Vagina (tissue), 2 donors: ENCODE measurements at regions not wholly inside any gene's neighbourhood (a gene's known extent, or its start where the extent isn't known, plus 50 kb on each side); places are given as distances from the start of the nearest gene placed in this dataset.

Experiments used
- DNase-seq, 2 donors: peaks; one replicate each; pipeline ENCODE4 v3.0.0-alpha.2; 2017; ENCODE audit errors: extremely low spot score in 2 of 2
- H3K27ac ChIP-seq: fragments of 200-600 bp; sonication (generic); one replicate; pipeline ENCODE4 v1.5.1; 2019
- H3K27me3 ChIP-seq: fragments of 200-600 bp; sonication (generic); one replicate; pipeline ENCODE4 v1.5.1; 2019
- H3K36me3 ChIP-seq, 2 donors: fragments of 200-600 bp; sonication (generic); one replicate each; pipeline ENCODE4 v1.5.1; 2017 to 2019
- H3K4me1 ChIP-seq: fragments of 200-600 bp; sonication (generic); one replicate; pipeline ENCODE4 v1.5.1; 2019
- H3K4me3 ChIP-seq, 2 donors: fragments of 200-600 bp; sonication (generic); 1 replicate in 1 of 2; 2 replicates in 1 of 2; pipeline ENCODE4 v1.5.1; 2016 to 2019
- H3K9me3 ChIP-seq: fragments of 200-600 bp; sonication (generic); one replicate; pipeline ENCODE4 v1.5.1; 2019
- POLR2A ChIP-seq, 2 donors: fragments of 450-650 bp; IDR thresholded peaks; one replicate each; pipeline ENCODE4 v1.6.1; 2017; ENCODE audit warnings: antibody characterized with exemption in 2 of 2, mild to moderate bottlenecking in 2 of 2, moderate library complexity in 2 of 2
- POLR2AphosphoS5 ChIP-seq, 2 donors: sonication (generic); formaldehyde crosslinking; IDR thresholded peaks; one replicate each; pipeline ENCODE4 v1.9.0; 2017; ENCODE audit warnings: antibody characterized with exemption in 2 of 2, mild to moderate bottlenecking in 2 of 2, low read depth in 1 of 2; ENCODE audit not compliant: insufficient read depth in 1 of 2
- intact Hi-C: fragments of 100-400 bp; cut with DNase I; formaldehyde crosslinking; loops from one replicate; pipeline ENCODE4 v1.15.1; 2023
- TF ChIP-seq, protein P1 (sequence below), 3 experiments: fragments of 450-650 bp in 2 of 3; fragments of 200-600 bp in 1 of 3; sonication (generic) in 1 of 3; IDR thresholded peaks; one replicate each; pipeline ENCODE4 v1.5.1; 2017 to 2019; ENCODE audit warnings: antibody characterized with exemption in 3 of 3, mild to moderate bottlenecking in 2 of 3, moderate library complexity in 2 of 3

DNA sequence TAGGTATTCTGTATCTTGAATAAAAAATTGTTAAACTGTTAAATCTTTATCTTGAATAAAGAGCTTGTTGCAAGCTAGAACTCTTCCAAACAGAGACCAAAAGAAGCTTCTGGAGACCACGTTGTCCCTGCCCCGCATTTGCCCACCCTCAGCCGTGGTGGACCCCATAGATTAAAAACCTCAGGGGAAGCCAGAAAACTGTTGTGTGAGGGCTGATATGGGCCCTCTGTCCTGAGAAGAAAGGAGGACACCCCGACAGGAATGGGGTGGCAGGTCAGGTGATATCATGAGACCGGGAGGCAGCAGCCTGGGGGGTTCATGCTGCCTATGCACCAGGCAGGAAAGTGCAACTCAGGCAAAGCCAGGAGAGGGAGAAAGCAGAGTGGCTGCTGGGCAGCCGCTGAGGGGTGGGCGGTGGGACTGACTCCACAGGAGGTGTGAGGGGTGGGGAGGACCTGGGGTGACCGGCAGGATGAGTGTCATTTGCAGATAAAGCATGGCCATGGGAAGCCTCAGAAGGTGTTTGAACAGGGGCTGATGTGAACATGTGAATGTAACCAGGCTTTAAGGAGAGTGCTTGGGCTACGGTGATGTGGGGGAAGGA lies 147.8 kb downstream of the IRF8 start:
- intact Hi-C loops = no loop called here
- H3K9me3 ChIP-seq = no peaks in the 10 kb centered on the region
- H3K27me3 ChIP-seq = no peaks in the 10 kb centered on the region
- DNase-seq = no peak
- H3K4me3 ChIP-seq = no peak overlapping the region
- H3K36me3 ChIP-seq = no peaks in the 10 kb centered on the region
- H3K27ac ChIP-seq = no peak overlapping the region
- TF ChIP-seq, protein P1, sequence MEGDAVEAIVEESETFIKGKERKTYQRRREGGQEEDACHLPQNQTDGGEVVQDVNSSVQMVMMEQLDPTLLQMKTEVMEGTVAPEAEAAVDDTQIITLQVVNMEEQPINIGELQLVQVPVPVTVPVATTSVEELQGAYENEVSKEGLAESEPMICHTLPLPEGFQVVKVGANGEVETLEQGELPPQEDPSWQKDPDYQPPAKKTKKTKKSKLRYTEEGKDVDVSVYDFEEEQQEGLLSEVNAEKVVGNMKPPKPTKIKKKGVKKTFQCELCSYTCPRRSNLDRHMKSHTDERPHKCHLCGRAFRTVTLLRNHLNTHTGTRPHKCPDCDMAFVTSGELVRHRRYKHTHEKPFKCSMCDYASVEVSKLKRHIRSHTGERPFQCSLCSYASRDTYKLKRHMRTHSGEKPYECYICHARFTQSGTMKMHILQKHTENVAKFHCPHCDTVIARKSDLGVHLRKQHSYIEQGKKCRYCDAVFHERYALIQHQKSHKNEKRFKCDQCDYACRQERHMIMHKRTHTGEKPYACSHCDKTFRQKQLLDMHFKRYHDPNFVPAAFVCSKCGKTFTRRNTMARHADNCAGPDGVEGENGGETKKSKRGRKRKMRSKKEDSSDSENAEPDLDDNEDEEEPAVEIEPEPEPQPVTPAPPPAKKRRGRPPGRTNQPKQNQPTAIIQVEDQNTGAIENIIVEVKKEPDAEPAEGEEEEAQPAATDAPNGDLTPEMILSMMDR (IDR thresholded peaks at IDR 0.05) = no peak
- TF ChIP-seq POLR2AphosphoS5 (IDR thresholded peaks at IDR 0.05; ENCODE audit: insufficient read depth in 1 of 2, low read depth in 1 of 2) (no peak), POLR2A (IDR thresholded peaks at IDR 0.05) (no peak)
- no peaks in the 10 kb centered on the region for H3K4me1 ChIP-seq

DNA sequence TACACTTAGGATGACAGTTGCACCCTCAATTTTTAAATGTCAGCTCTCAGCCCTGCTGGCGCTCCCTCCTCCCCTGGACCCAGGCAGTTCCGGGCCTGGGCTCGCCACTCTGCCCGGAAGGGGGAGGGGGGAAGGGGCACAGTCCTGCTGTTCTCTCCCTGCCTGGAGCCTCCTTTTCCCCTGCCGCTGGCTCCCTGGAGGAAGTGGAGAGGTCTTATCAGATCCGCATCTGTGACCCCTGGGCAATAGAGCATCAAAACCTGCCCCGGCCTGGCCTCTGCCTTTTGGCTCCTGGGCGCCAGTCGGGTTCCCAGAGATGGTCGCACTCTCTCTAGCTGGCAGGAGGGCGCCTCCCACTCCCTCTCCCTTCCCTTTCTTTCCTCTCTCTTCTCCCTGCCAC lies 149.3 kb downstream of the IRF8 start:
- DNase-seq = no peak
- Histone ChIP-seq H3K4me3 (no peak overlapping the region), H3K9me3 (no peaks in the 10 kb centered on the region), H3K4me1 (no peaks in the 10 kb centered on the region), H3K27ac (no peak overlapping the region), H3K36me3 (no peaks in the 10 kb centered on the region), H3K27me3 (no peaks in the 10 kb centered on the region)
- intact Hi-C loops = no loop called here
- TF ChIP-seq POLR2A (IDR thresholded peaks at IDR 0.05) (no peak), POLR2AphosphoS5 (IDR thresholded peaks at IDR 0.05; ENCODE audit: insufficient read depth in 1 of 2, low read depth in 1 of 2) (no peak)
- TF ChIP-seq, protein P1 (IDR thresholded peaks at IDR 0.05) = no peak

DNA sequence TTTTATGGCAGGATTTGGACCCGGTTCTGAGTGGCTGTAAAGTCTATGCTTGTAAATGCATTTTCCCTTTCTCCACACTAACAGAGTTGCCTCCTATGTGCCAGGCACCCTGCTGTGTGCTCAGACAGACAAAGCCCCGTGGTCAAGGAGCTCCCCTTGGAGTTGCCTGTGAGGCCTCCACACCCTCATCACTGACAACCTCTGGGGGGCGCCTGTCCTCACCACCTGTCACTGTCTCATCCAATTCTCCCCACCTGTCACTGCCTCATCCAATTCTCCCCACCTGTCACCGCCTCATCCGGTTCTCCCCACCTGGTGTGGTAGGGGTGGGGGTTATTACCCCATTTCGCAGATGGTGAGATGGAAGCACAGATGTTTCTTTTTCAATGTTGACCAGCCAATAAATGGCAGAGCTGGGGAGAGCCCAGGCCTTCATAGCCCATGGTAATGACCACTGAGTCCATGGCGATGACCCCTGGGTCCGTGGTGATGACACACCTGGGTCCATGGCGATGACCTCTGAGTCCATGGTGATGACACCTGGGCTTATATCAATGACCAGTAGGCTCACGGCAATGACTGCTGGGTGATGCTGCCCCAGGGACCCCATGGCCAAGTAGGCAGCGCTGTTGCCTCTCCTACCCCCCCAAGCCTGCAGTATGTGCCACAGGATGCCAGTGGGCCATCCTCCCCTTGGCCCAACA lies 150.1 kb downstream of the IRF8 start:
- no peak overlapping the region for H3K4me3 ChIP-seq
- TF ChIP-seq POLR2AphosphoS5 (IDR thresholded peaks at IDR 0.05; ENCODE audit: insufficient read depth in 1 of 2, low read depth in 1 of 2) (no peak), POLR2A (IDR thresholded peaks at IDR 0.05) (no peak)
- TF ChIP-seq, protein P1 (IDR thresholded peaks at IDR 0.05) = no peak
- no peaks in the 10 kb centered on the region for H3K9me3 ChIP-seq
- intact Hi-C loops = no loop called here
- no peak for DNase-seq
- no peak overlapping the region for H3K27ac ChIP-seq
- no peaks in the 10 kb centered on the region for H3K36me3 ChIP-seq
- H3K4me1 ChIP-seq = no peaks in the 10 kb centered on the region
- H3K27me3 ChIP-seq = no peaks in the 10 kb centered on the region

DNA sequence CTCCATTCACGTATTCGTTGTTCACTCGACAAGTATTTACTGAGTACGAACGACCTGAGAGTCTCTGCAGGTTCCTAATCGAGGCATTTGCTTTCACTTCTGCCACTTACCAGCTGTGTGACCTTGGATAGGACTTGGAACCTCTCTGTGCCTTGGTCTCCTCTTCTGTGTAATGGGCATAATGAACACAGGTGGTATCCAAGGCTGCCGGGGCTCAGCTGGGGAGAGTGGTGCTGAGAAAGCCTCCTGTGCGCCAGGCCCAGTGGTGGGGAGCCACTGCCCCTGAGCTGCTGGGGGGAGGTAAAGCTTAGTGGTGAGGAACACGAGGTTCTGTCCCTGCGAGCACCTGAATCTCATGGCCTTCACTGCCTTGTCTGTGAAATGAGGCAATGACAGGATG lies 150.7 kb downstream of the IRF8 start:
- H3K36me3 ChIP-seq = no peaks in the 10 kb centered on the region
- no peak overlapping the region for H3K27ac ChIP-seq
- TF ChIP-seq POLR2AphosphoS5 (IDR thresholded peaks at IDR 0.05; ENCODE audit: insufficient read depth in 1 of 2, low read depth in 1 of 2) (no peak), POLR2A (IDR thresholded peaks at IDR 0.05) (no peak)
- TF ChIP-seq, protein P1 (IDR thresholded peaks at IDR 0.05) = no peak
- no peaks in the 10 kb centered on the region for H3K27me3 ChIP-seq
- H3K4me3 ChIP-seq = no peak overlapping the region
- intact Hi-C loops = no loop called here
- H3K9me3 ChIP-seq = no peaks in the 10 kb centered on the region
- no peak for DNase-seq
- H3K4me1 ChIP-seq = no peaks in the 10 kb centered on the region

DNA sequence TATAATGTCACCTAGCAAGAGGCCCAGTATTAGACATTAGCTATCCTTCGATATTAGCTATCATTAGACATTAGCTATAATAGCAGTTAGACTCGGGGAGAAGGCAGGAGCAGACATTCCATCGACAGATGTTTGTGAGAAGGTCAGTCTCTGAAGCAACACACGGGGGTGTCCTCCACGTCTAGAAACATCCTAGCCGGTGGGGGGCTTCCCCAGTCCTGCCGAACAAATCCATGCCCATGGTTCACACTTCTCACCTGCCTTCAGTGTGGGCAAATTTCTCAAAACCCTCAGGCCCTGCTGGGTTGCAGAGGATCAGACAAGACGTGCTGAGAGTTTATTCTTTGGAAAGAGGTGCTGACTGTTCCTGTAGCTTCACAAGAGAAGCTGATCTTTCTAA lies 151.1 kb downstream of the IRF8 start:
- H3K9me3 ChIP-seq = no peaks in the 10 kb centered on the region
- no peaks in the 10 kb centered on the region for H3K4me1 ChIP-seq
- H3K4me3 ChIP-seq = no peak overlapping the region
- H3K27ac ChIP-seq = no peak overlapping the region
- intact Hi-C loops = no loop called here
- no peaks in the 10 kb centered on the region for H3K27me3 ChIP-seq
- DNase-seq = no peak
- no peaks in the 10 kb centered on the region for H3K36me3 ChIP-seq
- TF ChIP-seq, protein P1 (IDR thresholded peaks at IDR 0.05) = no peak
- no peak for TF ChIP-seq POLR2A (IDR thresholded peaks at IDR 0.05)
- TF ChIP-seq POLR2AphosphoS5 (IDR thresholded peaks at IDR 0.05; ENCODE audit: insufficient read depth in 1 of 2, low read depth in 1 of 2) = no peak
